GM18520 (cell line): ENCODE measurements at regions not wholly inside any gene's neighbourhood (a gene's known extent, or its start where the extent isn't known, plus 50 kb on each side); places are given as distances from the start of the nearest gene placed in this dataset.

Experiments
- ATAC-seq: cut with Tn5 transposase; IDR thresholded peaks from one replicate; pipeline ENCODE4 v1.9.1; 2021; ENCODE audit not compliant: unreplicated experiment

DNA sequence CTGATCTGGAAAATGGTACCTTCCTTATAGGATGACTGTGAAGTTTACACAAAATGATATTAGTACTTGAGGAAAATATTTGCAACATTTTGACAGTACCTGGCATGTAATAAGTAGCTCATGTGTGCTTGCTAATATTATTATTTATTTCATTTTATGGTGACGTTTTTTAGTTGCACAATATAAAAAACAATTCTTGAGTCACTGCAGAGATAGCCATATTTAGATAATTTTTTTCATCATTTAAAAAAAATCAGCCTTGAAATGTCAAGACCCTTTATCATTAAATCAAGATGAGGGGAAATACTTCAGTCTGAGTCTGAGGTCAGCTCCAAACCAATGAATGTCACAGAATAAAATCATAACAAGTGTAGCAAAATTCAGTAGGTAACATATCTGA lies 196.8 kb upstream of the RUNX1 start:
- no peak for ATAC-seq

DNA sequence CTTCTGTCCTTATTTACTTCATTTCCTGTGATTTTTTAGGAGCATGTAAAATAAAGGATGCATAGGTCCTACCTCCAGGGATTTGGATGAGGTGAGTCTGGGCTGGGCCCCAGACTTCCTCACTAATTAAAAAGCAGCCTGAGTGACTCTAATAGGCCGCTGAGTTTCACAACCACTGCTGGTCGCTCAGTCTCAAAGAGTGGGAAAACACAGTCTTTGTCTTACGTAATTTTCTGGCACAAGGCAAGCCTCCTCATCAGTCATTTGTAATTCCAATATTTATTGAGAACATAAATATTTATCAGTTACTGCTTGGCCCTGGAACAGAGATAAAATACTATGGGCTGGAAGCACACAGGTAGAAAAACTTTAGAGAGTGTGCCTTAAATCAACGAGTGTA lies 195.4 kb upstream of the RUNX1 start:
- no peak for ATAC-seq

DNA sequence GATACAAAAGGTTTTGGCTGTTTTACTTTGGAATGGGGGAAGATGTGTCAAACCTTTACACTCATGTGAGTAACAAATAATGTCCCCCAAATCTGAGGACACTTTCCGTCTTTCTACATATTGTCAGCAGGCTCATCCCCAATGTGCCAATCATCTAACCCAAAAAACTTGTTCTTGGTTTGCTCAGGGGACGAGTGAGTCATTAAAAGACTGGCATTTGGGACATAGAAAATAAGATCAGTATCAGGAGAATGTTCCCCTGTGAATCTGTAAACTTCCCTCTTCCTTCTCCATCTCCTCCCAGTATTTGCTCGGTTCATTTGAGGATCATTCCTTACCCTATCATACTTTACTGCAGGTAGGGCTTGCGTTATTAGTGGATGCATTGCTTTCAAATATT lies 194.1 kb upstream of the RUNX1 start:
- no peak for ATAC-seq

DNA sequence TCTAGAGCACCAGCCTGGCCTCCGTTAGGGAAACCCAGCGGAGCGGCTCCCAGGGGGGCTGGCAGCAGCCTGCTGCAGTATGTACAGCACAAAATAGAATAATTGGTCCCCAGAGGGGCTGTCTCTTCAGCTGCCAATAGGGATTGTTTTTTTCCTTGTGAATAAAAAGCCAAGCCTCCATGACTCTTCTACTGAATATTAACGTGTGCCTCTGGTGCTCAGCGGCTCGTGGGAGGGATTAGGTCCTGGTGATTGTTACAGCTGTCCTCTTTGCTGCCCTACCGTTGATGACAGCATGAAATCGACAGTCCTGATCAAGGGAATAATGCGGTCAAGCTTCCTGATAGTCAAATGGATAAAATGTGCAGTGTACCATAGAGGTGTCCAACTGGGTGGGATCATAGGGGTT lies 190.7 kb upstream of the RUNX1 start:
- ATAC-seq = no peak

DNA sequence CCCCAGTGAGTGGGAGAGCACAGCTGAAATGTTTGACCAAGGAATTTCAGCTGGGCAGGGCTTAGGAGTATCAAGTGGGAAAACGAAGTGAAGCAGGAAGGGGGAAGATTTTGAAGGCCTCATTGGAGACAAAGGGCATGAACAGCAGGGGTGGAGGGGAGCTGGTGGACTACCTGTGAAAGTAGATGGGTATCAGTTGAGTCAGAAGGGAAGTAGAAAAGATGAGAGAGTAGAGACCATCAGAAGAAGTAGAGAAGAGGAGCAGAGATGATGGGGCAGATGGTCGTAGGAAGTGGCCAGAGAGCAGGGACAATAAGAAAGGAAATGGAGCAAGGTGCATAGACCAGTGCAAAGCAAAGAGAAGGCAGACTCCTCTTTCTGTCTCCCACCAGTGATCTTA lies 189.0 kb upstream of the RUNX1 start:
- no peak for ATAC-seq

DNA sequence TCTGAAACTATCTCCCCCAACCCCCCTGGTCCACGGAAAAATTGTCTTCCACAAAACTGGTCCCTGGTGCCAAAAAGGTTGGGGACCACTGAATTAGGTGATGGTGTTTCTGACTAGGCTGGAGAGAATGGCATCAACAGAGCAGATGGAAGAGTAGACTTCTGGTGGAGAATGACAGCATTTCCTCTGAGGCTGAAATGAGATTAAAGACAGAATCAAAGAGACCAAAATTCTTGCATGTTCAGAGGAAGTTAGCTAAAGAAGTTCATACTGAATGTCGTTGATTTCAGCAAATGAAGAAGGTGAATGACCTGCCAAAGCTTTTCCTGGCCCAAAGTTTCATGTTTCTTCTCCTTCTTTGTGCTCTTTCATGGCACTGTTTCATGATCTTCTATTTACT lies 188.2 kb upstream of the RUNX1 start:
- no peak for ATAC-seq

DNA sequence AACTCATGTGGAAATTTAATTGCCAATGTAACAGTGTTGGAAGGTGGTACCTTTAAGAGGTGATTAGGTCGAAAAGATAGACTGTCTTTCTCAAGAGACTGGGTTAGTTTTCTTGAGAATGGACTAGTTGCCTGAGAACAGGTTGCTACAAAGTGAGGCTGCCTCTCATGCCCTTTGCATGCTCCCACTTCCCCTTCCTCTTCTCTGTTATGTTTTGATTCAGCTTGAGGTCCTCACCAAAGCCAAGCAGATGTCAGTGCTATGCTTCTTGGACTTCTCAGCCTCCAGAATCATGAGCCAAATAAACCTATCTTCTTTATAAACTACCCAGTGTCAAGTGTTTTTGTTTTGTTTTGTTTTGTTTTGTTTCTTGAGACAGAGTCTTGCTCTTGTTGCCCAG lies 187.0 kb upstream of the RUNX1 start:
- no peak for ATAC-seq

DNA sequence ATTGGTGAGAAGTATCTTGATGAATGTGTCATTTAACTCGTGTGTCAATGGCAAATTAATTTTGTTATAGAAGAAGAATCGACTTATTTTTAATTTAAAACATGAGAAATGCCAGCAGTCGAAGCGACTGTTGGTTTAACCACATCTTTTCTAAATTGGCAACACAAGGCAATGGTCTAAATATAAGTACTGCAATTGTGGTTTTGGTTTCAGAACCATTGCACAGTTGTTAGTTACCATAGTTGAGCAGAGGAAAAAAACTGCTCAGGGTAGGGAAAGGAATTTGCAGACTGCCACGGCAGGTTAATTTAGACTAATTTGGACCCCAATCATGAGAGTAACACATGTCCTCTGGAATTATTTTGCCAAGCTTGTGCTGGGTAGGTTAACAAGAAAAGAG lies 185.6 kb upstream of the RUNX1 start:
- ATAC-seq = no peak

DNA sequence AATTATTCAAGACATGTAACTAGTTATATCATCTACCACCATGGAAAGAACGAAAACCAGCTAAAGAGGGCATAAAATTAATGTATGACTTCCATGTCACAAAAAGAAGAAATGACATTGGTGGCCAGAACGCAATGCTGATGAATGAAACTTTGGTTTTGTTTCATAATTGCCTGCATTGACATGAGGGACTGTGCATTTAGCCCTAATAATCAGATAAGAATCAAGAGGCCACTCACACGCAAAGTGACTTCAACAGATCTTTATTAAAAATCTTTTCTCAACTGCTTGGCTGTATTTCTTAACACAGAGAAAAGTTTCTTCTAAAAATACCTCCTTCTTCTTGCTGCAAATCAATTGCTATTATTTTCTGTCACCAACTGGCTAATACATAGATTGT lies 184.7 kb upstream of the RUNX1 start:
- ATAC-seq = no peak

DNA sequence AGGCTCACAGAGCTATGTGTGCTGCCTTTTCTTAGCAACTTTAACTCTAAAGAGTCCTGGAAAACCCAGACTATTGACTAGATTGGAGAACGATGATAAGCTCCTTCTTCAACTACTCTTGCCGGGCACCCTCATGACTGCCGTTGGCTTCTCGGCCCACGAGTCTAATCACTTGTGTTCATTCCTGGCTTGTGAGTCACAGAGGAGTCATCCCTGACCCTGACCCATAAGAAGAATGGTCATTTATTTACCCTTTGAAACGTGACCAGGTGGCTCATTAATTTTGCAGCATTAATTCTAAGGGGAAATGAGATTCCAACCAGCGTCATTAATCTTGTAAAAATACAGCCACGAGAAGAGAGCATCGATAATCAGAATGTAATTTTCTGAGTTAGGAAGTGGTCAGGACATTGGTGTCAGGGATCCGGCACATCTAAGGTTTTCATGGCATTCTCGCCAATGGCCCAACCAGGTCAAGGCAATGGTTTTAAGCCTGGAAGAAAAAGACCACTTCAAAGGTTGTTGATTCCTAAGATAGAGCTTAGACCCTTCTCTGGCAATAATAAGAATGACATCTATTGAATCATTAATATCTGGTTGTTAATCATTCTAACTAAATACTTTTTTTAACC lies 183.6 kb upstream of the RUNX1 start:
- ATAC-seq = no peak

DNA sequence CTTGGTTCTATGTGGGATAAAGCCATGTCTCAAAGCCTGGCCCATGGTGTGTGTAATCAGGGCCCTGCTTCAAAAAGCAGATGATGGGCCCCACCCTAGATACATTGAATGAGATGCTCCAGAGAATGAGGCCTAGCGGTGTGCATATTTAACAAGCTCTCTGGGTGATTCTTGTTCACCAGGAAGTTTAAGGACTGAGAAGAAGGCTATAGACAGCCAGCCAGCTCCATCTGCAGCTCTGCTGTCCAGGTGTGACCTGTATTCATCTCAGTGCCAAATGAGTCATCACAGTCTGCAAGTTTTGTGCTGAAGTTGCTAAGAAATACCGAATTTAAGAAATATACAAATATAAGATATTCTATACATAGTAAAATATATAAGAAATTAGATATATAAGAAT lies 182.0 kb upstream of the RUNX1 start:
- ATAC-seq = no peak

DNA sequence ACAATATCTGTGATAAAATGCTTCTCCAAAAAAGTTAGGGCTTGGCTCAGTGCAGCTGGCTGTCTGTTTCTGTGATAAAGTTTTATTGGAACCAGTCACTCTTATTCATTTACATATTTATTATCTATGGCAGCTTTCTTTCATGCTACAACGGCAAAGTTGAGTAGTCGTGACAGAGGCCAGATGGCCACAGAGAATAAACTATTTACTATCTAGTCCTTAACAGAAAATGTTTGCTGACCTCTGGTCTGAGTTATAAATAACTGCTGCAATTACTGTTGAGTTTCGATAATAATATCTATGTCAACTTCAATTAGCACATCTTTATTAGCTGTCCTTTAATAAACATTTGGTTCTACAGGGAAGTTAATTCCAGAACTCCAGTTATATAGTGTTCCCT lies 180.2 kb upstream of the RUNX1 start:
- ATAC-seq = no peak

DNA sequence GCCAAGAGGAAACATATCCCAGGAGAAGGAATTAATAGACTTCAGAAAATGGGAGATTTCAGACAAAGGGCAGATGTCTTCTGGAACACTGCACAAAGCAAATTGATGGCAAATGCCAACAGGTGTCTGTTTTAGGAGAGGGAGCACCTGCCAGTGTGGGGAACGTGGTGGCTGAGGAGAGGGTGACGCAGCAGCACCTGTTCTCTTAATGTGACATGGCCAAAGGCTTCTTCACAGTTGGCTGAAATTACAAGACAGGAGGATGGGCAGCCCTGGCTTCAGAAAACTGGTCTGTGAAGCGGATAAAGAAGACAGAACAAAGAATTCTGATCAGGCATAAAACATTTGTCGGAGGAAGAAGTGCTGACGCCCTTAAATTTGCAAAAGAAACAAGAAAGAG lies 178.7 kb upstream of the RUNX1 start:
- ATAC-seq = no peak

DNA sequence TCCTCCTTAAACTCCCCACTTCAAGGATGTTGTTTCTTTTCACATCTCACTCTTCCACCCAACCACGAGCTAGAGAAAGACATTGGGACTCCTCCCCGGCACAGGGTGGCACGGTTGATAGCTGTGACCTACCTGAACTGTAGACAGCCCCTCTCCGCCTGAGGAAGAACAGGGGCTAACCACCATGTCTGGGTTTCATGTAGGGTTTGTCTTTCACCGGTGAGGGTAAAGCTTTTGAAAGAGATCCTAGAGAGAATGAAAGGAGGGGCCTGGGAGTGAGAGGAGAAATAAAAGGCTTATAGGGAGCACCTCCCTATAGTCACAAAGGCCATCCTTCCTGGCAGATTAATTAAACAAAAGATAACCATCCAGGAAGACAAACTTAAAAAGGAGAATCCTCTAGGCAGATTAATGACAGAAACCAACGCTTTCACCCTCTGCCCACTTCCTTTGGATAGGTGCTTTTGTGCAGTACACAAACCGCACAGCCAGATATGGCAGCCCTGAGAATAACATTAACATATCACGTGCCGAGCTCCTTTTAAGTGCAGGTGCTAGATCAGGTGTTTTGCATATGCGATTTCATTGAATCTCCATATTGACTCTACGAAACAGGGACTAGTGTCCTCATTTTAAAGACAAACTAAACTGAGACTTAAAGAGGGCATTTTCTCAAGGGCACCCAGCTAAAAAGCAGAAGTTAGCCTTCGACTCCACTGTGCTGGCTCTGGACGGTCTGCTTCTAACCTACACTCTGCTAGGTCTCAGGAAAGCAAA lies 178.1 kb upstream of the RUNX1 start:
- ATAC-seq = peak; percentile 58

DNA sequence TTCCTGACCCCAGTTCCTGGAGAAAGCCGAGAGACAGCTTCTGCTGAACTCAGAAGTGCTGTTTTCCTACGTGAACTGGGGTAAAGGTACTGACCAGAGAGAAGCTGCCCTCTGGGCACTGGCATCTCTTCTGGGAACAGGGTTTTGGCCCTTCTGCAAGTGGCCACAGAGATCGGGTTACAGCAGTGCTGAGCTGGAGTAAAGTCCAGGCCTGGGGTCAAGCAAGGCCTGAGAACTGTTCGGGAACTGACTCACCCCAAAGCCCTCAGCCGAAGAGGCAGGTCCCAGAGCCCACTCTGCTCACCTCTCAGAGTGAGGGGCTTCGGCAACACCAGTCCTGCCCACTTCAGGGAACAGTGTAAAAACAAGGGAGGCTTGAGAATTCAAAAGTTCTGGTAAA lies 177.2 kb upstream of the RUNX1 start:
- ATAC-seq = no peak

DNA sequence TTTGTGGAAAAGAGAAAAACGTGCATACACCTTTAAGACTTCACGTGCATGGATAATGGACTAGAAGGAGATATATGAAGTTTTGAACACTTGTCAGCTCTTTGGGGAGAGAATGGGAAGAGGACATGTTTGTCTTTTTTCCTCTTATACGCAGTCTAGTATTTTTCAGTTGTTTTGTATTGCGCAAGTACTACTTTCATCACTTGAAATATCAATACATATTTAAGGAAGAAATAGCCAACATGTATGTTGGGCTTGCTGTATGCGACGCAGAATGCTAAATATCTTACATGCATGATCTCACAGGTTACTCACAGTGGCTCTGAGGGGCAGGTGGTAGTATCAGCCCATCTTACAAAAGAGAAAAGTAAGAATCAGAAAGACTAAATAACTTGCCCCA lies 176.5 kb upstream of the RUNX1 start:
- ATAC-seq = no peak

DNA sequence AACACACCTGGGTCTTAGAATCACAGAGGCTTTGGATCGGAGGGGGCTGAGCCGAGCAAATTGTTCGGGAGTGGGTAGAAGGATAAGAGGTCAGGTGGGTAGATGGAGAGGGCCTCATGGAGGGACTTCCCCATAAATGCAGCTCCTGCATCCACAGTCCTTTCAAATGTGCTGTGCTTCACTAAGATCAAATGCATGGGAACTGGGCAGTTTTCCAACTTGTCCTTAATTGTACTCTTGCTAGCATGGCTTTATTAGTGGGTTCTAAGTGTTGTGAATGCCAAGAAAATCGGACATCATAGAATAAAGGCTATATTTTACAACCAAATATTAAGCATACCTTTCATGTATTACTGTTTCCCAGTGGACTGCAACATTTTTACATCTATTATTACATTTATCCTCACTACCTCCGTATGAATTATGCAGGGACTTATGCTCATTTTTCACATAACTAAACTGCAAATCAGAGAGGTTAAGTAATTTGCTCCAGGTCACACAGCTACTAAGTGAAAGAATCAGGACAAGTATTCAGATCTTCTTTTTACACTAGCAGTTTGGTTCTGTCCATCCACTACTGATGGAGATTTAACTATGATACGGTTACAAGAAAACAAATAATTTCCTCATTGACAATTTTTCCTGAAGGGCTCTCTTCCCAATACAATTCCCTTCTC lies 174.5 kb upstream of the RUNX1 start:
- no peak for ATAC-seq

DNA sequence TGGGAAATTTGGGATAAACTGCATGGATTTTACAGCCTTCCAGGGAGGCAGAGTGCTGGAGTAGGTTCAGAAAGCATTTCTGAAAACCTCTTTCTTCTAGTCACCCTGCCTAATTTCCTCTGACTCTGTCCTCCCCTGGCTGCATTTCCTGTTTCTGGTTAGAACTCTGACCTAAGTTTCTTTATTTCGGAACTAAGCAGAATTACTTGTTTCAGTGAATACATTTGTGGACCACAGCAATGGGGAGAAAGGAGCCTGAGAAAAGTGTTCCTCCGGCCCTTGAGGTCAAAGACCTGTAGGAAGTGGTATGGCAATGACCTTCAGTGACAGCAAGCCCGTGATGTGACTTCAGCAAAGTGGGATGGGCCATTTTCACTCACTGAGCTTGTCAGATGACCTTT lies 173.4 kb upstream of the RUNX1 start:
- ATAC-seq = peak; percentile 37

DNA sequence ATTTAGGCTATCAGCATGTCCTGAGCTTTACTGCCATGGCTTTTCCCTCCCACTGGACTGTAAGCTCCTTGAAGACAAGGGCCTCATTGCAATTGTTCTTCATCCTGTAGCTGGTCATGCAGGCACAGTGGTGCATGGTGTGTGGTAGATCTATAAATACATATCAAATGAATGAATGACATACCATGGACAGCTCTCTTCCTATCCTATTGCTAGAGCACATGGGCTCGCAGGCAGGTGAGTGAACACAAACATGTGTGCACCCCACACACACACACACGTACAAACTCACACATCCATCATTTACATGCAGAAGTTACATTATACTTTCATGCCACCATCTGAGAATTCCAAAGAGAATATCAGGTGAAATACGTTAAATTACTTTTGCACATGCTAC lies 172.9 kb upstream of the RUNX1 start:
- ATAC-seq = no peak

DNA sequence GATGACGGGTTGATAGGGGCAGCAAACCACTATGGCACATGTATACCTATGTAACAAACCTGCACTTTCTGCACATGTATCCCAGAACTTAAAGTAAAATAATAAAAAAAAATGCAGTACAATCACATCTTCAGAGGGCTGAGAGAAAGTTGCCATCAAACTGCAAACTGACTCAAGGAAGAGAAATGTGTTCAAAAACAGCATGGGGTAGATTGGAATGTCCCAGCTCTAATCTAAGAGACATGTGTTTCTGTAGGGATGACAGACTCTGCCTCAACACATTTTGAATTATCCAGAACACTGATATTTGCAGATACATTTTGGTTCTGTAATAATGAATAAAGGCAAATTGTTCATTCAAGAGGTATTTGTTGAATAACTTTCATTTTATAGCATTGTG lies 171.2 kb upstream of the RUNX1 start:
- no peak for ATAC-seq

DNA sequence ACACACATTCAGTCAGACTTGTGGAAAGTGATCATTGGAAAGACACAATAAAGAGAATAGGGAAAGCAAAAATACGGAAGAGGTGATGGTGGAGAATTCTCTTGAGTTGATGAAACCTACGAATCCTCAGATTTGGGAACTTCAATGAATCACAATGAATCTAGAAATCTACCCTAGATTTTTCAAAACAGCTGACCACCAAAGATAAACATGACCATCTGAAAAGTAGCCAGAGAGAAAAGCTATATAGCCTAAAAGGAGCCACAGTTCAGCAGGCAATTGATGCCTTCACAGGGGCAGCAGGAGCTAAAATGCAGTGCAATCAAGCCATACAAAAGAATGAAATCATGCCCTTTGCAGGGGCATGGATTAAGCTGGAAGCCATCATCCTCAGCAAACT lies 170.6 kb upstream of the RUNX1 start:
- no peak for ATAC-seq

DNA sequence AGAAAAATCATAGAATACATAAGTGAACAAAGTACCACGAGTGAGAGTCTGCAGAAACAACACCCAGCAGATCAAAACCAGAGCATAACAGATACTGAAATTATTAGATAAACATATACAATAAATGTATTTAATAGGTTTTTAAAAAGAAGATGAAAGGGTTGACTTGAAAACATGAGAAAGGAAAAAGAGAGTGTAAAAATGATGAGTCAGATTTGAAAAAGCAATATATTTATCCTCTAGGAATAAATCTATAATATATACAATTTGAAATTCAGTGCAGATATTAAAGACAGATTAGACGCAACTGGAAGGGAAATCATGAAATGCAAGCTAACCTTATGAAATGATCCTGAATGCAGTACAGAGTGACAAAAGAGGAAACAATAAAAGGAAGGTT lies 170.2 kb upstream of the RUNX1 start:
- ATAC-seq = no peak
